Fibroblast of the aortic adventitia (primary cell): ENCODE measurements at regions not wholly inside any gene's neighbourhood (a gene's known extent, or its start where the extent isn't known, plus 50 kb on each side); places are given as distances from the start of the nearest gene placed in this dataset.
"Not testable (repeated sequence)": the region's sequence is repeated elsewhere in the genome, so short reads cannot be mapped to it uniquely, and the experiment has no call there.

Experiments
- DNase-seq: peaks from one replicate; pipeline ENCODE4 v3.0.0-alpha.2; 2010; ENCODE audit warnings: low read depth
- H3K4me3 ChIP-seq: 2 replicates; pipeline ENCODE4 v1.5.1; 2011; ENCODE audit warnings: low read depth, mild to moderate bottlenecking, control low read depth, low read length, moderate library complexity
- TF ChIP-seq, protein P1 (sequence below): IDR thresholded peaks from 2 replicates; pipeline ENCODE4 v1.5.1; 2011; ENCODE audit warnings: mild to moderate bottlenecking, low read length, control low read depth, inconsistent platforms; ENCODE audit not compliant: insufficient read depth

DNA sequence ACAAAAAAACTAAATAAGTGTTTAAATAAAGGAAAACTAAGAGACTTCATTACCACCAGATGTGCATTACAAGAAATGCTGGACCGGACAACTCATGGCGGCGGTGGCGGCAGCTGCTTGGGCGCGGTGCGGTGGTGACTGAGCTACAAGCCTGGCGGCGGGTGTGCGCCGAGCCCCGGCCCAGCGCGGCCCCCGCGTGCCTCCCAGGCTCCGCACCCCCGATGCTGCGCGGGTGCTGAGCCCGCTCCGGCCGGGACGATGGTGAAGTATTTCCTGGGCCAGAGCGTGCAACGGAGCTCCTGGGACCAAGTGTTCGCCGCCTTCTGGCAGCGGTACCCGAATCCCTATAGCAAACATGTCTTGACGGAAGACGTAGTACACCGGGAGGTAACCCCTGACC, 52.2 kb upstream of the RCOR3 start:
- H3K4me3 ChIP-seq, result no peak overlapping the region
- TF ChIP-seq, protein P1, sequence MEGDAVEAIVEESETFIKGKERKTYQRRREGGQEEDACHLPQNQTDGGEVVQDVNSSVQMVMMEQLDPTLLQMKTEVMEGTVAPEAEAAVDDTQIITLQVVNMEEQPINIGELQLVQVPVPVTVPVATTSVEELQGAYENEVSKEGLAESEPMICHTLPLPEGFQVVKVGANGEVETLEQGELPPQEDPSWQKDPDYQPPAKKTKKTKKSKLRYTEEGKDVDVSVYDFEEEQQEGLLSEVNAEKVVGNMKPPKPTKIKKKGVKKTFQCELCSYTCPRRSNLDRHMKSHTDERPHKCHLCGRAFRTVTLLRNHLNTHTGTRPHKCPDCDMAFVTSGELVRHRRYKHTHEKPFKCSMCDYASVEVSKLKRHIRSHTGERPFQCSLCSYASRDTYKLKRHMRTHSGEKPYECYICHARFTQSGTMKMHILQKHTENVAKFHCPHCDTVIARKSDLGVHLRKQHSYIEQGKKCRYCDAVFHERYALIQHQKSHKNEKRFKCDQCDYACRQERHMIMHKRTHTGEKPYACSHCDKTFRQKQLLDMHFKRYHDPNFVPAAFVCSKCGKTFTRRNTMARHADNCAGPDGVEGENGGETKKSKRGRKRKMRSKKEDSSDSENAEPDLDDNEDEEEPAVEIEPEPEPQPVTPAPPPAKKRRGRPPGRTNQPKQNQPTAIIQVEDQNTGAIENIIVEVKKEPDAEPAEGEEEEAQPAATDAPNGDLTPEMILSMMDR, result no peak
- DNase-seq, result no peak

DNA sequence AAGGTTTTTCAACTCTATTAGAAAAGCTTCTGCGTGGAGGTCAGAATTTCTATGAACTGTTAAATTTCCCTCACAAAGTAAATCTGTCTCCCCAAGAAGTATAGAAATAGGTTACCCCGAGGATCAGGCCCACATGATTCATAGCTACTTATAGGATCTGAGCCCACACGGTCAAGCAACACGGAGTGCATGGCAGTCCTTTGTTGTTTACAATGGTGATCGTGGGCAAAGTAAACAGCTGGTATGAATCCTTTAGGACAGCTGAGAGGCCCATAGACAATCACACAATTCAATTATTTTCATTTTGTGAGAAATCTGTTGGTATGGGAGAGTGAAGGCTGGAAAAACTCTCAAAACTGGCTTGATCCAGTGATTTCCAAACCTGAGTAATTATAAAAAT, 58.9 kb upstream of the RCOR3 start:
- DNase-seq, result no peak
- TF ChIP-seq, protein P1, result no peak
- no peak overlapping the region for H3K4me3 ChIP-seq

DNA sequence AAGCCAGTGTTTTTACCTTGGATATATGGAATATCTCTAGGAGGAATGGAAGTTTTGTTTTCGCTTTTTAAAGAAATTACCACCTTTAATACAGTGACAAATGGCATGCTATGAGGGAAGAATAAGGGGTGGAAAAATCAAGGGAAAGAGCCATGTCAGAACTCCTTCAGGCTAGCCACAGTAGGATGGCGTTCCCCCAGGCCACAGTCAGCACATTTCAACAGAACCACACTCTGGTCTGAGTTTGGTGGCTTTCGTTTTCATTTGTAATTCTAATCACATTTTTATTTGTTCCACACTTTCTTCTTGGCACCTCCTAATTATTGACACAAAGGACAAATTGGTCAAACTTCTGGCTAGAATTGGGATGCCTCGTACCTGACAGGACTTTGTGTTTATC, 60.3 kb upstream of the RCOR3 start:
- H3K4me3 ChIP-seq, result no peak overlapping the region
- TF ChIP-seq, protein P1, result no peak
- no peak for DNase-seq

DNA sequence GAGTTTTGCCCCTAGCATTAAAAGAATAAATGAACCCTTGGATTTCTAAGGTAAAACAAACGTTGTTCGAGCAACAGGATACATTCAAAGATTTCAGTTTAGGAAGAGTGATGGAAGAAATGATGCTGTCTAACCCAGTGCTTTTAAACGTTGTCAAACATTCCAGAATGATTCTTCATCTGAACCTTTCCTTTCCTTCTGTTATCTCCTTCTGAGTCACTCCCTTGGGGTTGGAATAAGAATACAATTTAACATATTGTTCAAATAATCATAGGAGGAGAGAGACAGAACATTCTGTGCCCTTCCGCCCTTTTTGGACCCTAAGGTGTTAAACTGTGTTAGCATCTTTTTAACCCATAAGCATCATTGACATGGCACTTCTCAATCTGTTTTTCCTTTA, 61.1 kb upstream of the RCOR3 start:
- DNase-seq, result peak; percentile 67
- TF ChIP-seq, protein P1, result no peak
- no peak overlapping the region for H3K4me3 ChIP-seq

DNA sequence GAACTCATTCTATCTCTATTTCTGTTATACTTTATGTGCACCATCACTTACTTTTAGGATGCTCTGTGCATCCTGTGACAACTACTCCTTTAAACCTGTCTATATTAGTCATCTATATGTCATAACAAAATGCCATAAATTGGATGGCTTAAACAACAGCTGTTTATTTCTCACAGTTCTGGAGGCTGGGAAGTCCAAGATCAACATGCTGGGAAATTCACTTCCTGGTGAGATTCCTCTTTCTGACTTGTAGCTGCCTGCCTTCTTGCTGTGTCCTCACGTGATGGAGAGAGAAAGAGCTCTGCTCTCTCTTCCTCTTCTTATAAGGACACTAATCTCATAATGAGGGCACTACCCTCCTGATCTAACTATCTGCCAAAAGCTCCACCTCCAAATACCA, 62.3 kb upstream of the RCOR3 start:
- H3K4me3 ChIP-seq, result no peak overlapping the region
- DNase-seq, result no peak
- TF ChIP-seq, protein P1, result no peak

DNA sequence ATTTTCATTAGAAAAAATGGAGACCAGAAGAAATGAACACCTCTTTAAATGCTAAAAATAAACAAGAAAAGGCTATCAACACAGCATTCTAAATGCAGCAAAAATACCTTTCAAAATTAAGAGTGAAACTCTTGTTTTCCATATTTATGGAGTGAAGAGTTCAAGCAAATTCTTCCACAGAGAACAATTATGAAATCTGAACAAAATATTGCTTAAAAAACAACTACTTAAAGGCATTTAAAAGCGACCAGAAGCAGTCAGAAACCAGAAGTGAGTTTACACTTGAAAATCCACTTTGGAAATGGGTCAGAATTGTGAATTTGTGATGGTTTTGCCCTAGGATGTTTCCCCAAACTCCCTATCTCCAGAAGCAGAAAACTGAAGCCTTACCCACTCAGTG, 60.9 kb upstream of the KCNH1 start:
- TF ChIP-seq, protein P1, result no peak
- no peak for DNase-seq
- no peak overlapping the region for H3K4me3 ChIP-seq

DNA sequence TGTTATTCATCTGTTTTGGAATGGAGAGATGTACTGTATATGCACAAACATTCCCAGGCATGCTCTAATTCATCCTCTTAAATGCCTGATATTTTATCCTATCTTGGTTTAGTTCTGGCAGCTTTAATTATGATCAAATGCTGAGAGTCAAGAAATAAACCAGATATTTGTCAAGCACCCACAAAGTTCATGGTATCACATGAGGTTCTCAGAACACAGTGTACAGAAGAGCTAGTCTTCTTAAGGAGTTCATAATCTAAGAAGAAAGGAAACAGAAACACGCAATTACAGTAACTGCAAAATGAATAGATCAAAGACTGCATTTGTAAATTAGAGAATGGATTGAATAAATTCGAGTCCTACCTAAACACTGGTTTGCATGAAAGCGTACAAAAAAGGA, 58.3 kb upstream of the KCNH1 start:
- no peak overlapping the region for H3K4me3 ChIP-seq
- DNase-seq, result no peak
- TF ChIP-seq, protein P1, result no peak

DNA sequence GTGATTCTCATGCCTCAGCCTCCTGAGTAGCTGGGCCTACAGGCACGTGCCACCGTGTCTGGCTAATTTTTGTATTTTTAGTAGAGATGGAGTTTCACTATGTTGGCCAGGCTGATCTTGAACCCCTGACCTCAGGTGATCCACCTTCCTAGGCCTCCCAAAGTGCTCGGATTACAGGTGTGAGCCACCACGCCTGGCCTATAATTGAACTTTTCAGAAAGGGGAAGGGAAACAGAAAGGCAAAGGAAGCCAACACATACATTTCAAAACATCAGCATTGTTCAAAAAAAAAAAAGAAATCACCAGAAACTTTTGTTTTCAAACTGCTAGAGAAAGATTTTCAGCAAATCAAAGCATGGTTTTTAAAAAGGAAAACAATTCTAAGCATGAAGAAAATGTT, 54.8 kb upstream of the KCNH1 start:
- not testable (repeated sequence) for DNase-seq, H3K4me3 ChIP-seq
